HepG2 (cell line): ENCODE measurements at regions not wholly inside any gene's neighbourhood (a gene's known extent, or its start where the extent isn't known, plus 50 kb on each side); places are given as distances from the start of the nearest gene placed in this dataset.

Experiments used
- DNMT1 ChIP-seq: sonication (generic); formaldehyde crosslinking; IDR thresholded peaks from 2 replicates; pipeline ENCODE4 v1.5.1; 2020; ENCODE audit warnings: mild to moderate bottlenecking, missing genetic modification reagents
- NFE2L1 ChIP-seq: sonication (generic); formaldehyde crosslinking; IDR thresholded peaks from 2 replicates; pipeline ENCODE4 v1.4.0; 2020; ENCODE audit warnings: missing genetic modification reagents, mild to moderate bottlenecking, borderline replicate concordance
- NR2C2 ChIP-seq: sonication (generic); formaldehyde crosslinking; IDR thresholded peaks from 2 replicates; pipeline ENCODE4 v1.4.0; 2020; ENCODE audit warnings: missing genetic modification reagents, mild to moderate bottlenecking, moderate library complexity, borderline replicate concordance
- POLR2AphosphoS5 ChIP-seq: IDR thresholded peaks from 2 replicates; pipeline ENCODE4 v1.6.1; 2012; ENCODE audit warnings: low read depth, low read length
- SMARCC2 ChIP-seq: fragments of 450-650 bp; IDR thresholded peaks from 2 replicates; pipeline ENCODE4 v1.6.1; 2017; ENCODE audit warnings: antibody characterized with exemption, mild to moderate bottlenecking
- ZNF451 ChIP-seq: sonication (generic); formaldehyde crosslinking; IDR thresholded peaks from 2 replicates; pipeline ENCODE4 v1.5.0; 2020; ENCODE audit warnings: mild to moderate bottlenecking, missing genetic modification reagents
- ZNF501 ChIP-seq: sonication (generic); formaldehyde crosslinking; IDR thresholded peaks from 2 replicates; pipeline ENCODE4 v1.5.1; 2020; ENCODE audit warnings: mild to moderate bottlenecking, moderate library complexity, missing genetic modification reagents
- ZNF674 ChIP-seq: sonication (generic); formaldehyde crosslinking; IDR thresholded peaks from 2 replicates; pipeline ENCODE4 v1.5.0; 2020; ENCODE audit warnings: low read depth, mild to moderate bottlenecking, missing genetic modification reagents
- TF ChIP-seq, protein P1 (sequence below): sonication (generic); formaldehyde crosslinking; IDR thresholded peaks from 2 replicates; pipeline ENCODE4 v1.5.0; 2020; ENCODE audit warnings: mild to moderate bottlenecking, missing genetic modification reagents, moderate library complexity
- TF ChIP-seq, protein P2 (sequence below), 2 experiments: fragments of 450-650 bp in 1 of 2; sonication (generic) in 1 of 2; formaldehyde crosslinking in 1 of 2; IDR thresholded peaks; 2 replicates each; pipeline versions ENCODE4 v1.6.1 to v1.8.0; 2016 to 2022; ENCODE audit warnings: antibody characterized with exemption in 1 of 2, mild to moderate bottlenecking in 1 of 2, missing genetic modification reagents in 1 of 2

DNA sequence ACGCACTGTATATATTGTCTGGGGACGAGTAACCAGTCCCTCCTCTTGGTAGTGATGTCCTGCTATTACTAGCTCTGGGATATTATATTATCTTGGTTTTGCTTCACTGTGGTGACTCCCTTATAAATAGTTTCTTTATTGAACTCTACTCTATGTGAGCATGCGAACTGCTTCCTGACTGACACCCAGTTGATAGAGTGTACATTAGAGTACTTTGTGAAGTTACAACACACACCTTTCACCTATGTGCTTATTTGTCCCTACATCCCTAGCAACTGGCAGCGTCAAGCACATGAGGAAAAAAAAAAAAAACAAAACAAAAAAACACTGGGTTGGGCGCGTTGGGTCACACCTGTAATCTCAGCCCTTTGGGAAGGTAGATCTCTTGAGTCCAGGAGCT lies 67.3 kb upstream of the TENT5A start:
- TF ChIP-seq DNMT1 (CRISPR knock-in tag), result no peak
- TF ChIP-seq NFE2L1 (CRISPR knock-in tag), result no peak
- TF ChIP-seq ZNF501, result no peak
- TF ChIP-seq POLR2AphosphoS5, result no peak
- no peak for TF ChIP-seq SMARCC2
- TF ChIP-seq, protein P1, sequence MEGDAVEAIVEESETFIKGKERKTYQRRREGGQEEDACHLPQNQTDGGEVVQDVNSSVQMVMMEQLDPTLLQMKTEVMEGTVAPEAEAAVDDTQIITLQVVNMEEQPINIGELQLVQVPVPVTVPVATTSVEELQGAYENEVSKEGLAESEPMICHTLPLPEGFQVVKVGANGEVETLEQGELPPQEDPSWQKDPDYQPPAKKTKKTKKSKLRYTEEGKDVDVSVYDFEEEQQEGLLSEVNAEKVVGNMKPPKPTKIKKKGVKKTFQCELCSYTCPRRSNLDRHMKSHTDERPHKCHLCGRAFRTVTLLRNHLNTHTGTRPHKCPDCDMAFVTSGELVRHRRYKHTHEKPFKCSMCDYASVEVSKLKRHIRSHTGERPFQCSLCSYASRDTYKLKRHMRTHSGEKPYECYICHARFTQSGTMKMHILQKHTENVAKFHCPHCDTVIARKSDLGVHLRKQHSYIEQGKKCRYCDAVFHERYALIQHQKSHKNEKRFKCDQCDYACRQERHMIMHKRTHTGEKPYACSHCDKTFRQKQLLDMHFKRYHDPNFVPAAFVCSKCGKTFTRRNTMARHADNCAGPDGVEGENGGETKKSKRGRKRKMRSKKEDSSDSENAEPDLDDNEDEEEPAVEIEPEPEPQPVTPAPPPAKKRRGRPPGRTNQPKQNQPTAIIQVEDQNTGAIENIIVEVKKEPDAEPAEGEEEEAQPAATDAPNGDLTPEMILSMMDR (CRISPR knock-in tag), result no peak
- TF ChIP-seq ZNF451, result no peak
- TF ChIP-seq ZNF674, result no peak
- TF ChIP-seq NR2C2, result no peak
- TF ChIP-seq, protein P2, sequence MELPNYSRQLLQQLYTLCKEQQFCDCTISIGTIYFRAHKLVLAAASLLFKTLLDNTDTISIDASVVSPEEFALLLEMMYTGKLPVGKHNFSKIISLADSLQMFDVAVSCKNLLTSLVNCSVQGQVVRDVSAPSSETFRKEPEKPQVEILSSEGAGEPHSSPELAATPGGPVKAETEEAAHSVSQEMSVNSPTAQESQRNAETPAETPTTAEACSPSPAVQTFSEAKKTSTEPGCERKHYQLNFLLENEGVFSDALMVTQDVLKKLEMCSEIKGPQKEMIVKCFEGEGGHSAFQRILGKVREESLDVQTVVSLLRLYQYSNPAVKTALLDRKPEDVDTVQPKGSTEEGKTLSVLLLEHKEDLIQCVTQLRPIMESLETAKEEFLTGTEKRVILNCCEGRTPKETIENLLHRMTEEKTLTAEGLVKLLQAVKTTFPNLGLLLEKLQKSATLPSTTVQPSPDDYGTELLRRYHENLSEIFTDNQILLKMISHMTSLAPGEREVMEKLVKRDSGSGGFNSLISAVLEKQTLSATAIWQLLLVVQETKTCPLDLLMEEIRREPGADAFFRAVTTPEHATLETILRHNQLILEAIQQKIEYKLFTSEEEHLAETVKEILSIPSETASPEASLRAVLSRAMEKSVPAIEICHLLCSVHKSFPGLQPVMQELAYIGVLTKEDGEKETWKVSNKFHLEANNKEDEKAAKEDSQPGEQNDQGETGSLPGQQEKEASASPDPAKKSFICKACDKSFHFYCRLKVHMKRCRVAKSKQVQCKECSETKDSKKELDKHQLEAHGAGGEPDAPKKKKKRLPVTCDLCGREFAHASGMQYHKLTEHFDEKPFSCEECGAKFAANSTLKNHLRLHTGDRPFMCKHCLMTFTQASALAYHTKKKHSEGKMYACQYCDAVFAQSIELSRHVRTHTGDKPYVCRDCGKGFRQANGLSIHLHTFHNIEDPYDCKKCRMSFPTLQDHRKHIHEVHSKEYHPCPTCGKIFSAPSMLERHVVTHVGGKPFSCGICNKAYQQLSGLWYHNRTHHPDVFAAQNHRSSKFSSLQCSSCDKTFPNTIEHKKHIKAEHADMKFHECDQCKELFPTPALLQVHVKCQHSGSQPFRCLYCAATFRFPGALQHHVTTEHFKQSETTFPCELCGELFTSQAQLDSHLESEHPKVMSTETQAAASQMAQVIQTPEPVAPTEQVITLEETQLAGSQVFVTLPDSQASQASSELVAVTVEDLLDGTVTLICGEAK (IDR thresholded peaks at IDR 0.05), result no peak
- TF ChIP-seq, protein P2 (CRISPR knock-in tag; IDR thresholded peaks at IDR 0.05), result no peak
